VCaP (cell line): ENCODE measurements at regions not wholly inside any gene's neighbourhood (a gene's known extent, or its start where the extent isn't known, plus 50 kb on each side); places are given as distances from the start of the nearest gene placed in this dataset.

Experiments
- H3K27ac ChIP-seq: fragments of 450-650 bp; 2 replicates; pipeline ENCODE4 v1.5.1; 2017
- TF ChIP-seq, protein P1 (sequence below): fragments of 450-650 bp; conservative IDR thresholded peaks from 2 replicates; pipeline ENCODE4 v1.5.1; 2017; ENCODE audit warnings: mild to moderate bottlenecking, moderate library complexity

DNA sequence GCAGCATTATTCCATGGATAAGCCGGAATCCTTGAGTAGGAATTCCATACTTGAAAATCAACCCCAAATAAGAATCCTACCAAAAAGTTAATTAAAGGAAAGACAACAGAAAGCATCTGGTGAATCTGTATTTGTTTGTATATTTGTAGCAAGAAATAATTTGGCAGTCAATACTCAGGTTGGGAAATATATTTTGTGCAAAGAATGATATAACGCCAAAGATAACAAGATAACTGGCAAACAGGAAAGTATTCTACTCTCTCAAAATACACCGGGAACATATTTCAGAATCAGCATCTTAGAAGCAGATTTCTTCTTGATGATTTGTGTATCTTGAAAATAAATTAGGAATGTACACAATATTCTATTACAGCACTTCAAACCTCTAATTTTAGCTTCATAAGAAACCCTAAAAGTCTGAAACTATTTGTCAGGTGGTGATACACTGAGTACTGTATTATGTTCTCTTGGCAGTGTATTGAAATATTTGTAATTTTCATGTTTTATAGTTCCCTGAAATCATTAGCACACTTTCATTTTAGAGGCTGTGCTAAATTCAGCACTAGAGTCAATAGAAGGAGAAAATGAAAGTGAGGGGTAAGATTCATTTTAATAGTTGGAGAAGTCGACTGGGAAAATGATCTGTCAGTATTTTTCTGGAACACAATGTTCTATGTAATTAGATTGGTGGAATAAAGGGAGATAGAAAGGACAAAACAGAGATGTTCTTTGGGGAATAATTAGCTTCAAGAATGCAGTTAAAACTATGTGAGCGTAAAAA lies 879.7 kb upstream of the GJE1 start:
- H3K27ac ChIP-seq: peak overlapping the region; percentile 37; the same call in 1 of the 2 replicates
- TF ChIP-seq, protein P1, sequence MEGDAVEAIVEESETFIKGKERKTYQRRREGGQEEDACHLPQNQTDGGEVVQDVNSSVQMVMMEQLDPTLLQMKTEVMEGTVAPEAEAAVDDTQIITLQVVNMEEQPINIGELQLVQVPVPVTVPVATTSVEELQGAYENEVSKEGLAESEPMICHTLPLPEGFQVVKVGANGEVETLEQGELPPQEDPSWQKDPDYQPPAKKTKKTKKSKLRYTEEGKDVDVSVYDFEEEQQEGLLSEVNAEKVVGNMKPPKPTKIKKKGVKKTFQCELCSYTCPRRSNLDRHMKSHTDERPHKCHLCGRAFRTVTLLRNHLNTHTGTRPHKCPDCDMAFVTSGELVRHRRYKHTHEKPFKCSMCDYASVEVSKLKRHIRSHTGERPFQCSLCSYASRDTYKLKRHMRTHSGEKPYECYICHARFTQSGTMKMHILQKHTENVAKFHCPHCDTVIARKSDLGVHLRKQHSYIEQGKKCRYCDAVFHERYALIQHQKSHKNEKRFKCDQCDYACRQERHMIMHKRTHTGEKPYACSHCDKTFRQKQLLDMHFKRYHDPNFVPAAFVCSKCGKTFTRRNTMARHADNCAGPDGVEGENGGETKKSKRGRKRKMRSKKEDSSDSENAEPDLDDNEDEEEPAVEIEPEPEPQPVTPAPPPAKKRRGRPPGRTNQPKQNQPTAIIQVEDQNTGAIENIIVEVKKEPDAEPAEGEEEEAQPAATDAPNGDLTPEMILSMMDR: no peak

DNA sequence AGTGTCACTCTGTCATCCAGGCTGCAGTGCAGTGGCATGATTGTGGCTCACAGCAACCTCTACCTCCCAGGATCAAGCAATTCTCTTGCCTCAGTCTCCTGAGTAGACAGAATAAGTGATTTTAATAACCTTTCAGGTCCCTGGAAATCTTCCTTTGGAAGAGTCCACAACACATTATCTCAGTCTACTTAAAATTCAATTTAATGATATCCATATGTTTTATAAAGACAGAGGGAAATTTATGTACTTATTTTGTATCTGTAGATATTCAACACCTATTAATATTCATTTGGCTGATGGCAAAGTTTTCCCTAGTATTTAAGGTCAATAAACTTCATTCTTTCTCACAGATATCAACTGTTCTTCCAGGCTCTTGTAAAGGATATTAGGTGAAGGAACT lies 881.4 kb upstream of the GJE1 start:
- no peak overlapping the region for H3K27ac ChIP-seq
- TF ChIP-seq, protein P1: no peak

DNA sequence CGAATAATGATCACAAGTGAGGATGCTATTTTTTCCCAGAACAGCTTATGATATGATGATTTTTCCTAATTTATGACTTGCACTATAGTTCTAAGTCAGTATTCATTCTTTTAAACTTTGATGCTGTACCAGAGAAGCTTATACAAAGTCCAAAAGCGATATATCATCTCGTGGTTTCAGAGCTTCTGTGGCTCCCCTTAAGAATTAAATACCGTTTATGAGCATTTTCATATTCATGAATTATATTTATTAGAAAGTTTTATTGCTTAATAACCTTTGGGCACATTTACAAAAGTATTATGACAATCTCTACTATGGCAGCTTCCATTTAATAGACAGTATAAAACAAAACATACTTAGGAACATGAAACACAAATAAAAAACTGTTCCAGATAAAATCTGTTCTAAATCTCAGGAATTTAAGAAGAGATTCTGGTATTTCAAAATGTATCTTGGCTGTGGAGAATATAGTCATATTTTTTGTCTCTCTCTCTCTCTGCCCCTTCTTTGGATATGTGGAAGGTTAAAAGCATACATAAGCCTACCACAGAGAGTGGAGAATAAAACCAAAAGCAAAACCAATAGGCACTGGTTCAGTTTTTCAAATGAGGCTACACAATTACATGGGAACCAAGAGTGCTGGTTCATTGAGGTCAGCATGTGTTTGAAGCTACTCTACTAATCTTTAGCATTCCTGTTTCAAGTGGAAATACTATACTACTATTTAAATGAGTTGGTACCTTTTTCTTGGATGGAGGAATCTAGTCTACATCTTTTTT lies 884.5 kb upstream of the GJE1 start:
- H3K27ac ChIP-seq: no peak overlapping the region; the same call in 1 of the 2 replicates
- TF ChIP-seq, protein P1: no peak

DNA sequence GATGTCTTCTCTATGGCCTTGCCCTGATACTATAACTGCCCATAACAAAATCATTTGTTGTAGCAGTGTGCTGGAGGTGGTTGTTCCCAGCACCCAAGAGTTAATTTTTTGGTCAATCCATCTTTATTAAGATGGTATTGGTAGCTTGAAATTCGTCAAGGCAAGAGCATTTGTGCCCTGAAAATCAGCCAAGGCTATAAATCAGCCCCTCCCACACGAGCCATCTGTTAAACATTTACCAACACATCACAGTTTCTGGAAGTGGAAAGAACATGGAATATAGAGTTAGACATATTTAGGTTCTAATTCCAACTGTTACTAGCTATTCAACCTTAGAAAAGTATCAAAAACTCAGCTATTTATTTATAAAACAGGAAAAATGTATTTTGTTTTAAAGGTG lies 888.4 kb upstream of the GJE1 start:
- TF ChIP-seq, protein P1: no peak
- H3K27ac ChIP-seq: no peak overlapping the region

DNA sequence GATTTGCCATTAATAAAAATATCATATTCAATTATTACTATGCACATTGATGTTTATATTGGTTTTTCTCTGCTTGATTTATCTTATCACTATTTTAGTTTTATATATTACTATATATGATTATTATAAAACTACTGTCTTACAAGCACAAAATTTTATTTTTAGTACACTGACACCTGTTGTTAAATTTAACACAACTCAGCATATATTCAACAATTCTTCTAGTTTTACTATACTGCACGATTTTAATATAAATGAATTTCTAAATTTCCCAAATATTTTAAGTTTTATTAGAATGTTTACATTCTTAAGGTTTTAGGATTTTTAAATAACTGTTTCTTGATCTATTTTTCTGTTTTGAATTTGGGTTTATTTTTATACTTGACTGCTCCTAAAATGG lies 889.8 kb upstream of the GJE1 start:
- H3K27ac ChIP-seq: no peak overlapping the region
- TF ChIP-seq, protein P1: no peak

DNA sequence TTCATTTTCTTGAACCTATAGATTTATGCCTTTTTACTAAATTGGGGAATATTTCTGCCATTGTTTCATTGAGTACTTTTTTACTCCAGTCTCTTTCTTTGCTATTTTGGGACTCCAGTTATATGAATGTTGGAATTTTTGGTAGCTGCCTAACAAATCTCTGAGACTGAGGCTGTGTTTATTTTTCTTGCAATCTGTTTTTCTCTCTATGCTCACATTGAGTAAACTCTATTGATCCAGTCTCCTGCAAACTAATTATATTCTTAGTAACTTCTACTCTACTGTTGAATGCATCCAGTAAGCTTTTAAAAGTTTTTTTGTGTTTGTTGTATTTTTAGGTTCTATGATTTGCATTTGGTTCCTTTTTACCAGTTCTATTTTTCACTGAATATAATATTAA lies 903.4 kb upstream of the GJE1 start:
- no peak overlapping the region for H3K27ac ChIP-seq

DNA sequence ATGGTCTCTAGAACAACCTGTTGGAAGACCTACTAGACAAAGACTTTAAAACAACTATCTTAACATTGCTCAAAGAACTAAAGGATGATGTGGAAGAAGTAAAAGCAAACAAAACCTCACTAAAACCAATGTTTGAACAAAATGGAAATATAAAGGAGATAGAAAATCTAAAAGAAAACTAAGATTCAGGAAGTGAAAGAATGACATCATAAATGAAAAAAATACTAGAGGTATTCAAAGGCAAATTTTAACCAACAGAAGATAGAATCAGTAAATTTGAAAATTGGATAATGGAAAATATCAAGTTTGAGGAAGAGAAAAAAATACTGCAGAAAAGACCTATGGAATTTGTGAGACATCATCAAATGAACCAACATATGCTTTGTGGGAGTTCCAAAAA lies 914.1 kb upstream of the GJE1 start:
- no peak overlapping the region for H3K27ac ChIP-seq
- TF ChIP-seq, protein P1: no peak

More for the DNA sequence above, 903.4 kb upstream of the GJE1 start:
- TF ChIP-seq, protein P1: no peak
